ENCODE measurements at regions not wholly inside any gene's neighbourhood (a gene's known extent, or its start where the extent isn't known, plus 50 kb on each side); places are given as distances from the start of the nearest gene placed in this dataset.
A peak's percentile ranks its signal among the peaks of the same experiment; 100 is the strongest.
"Not testable (repeated sequence)": the region's sequence is repeated elsewhere in the genome, so short reads cannot be mapped to it uniquely, and the experiment has no call there.

GRCh38 chr9:22654833-22655232 is 208.2 kb downstream of the DMRTA1 start:
- DNase-seq (ENCODE audit: low spot score): no peak
- no peaks in the 10 kb centered on the region for H4K20me1 ChIP-seq (ENCODE audit: insufficient read depth, low read length)
- TF ChIP-seq EZH2phosphoT487 (IDR thresholded peaks at IDR 0.05; ENCODE audit: borderline replicate concordance, low read depth, low read length): no peak
- TF ChIP-seq, protein P1, sequence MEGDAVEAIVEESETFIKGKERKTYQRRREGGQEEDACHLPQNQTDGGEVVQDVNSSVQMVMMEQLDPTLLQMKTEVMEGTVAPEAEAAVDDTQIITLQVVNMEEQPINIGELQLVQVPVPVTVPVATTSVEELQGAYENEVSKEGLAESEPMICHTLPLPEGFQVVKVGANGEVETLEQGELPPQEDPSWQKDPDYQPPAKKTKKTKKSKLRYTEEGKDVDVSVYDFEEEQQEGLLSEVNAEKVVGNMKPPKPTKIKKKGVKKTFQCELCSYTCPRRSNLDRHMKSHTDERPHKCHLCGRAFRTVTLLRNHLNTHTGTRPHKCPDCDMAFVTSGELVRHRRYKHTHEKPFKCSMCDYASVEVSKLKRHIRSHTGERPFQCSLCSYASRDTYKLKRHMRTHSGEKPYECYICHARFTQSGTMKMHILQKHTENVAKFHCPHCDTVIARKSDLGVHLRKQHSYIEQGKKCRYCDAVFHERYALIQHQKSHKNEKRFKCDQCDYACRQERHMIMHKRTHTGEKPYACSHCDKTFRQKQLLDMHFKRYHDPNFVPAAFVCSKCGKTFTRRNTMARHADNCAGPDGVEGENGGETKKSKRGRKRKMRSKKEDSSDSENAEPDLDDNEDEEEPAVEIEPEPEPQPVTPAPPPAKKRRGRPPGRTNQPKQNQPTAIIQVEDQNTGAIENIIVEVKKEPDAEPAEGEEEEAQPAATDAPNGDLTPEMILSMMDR (conservative IDR thresholded peaks at IDR 0.05; ENCODE audit: low read length): no peak
- no peak overlapping the region for H3K27ac ChIP-seq (ENCODE audit: low read depth, low read length, poor library complexity, severe bottlenecking)
- no peak overlapping the region for H3K4me2 ChIP-seq (ENCODE audit: low read length)
- H3K9me2 ChIP-seq (ENCODE audit: insufficient read depth, low read length): no peaks in the 10 kb centered on the region
- ChIA-PET POLR2A (interaction anchor here (0.5 to 1.7 kb wide), 7 partner anchors 14 to 1025 kb away, joined by 3 to 5 read pairs (median 3); no protein-coding TSS in a partner anchor), CTCF (ENCODE audit: unreplicated experiment) (no interaction called here)
- no peaks in the 10 kb centered on the region for H3K9me3 ChIP-seq (ENCODE audit: low read length)
- no peak overlapping the region for H3K4me3 ChIP-seq (ENCODE audit: low read depth, low read length, poor library complexity, severe bottlenecking)
- H3K79me2 ChIP-seq (ENCODE audit: insufficient read depth, low read depth, low read length): no peaks in the 10 kb centered on the region
- intact Hi-C loops (cut with micrococcal nuclease; ENCODE audit: unreplicated experiment): loop anchor here (10.0 kb wide), 1 partner anchor 180 kb away; no protein-coding TSS in a partner anchor
- H2AFZ ChIP-seq (ENCODE audit: low read length): peak overlapping the region; percentile 45; the same call in 1 of the 2 replicates
- BruUV-seq (replicated peaks): no TSS peak
- H3K36me3 ChIP-seq (ENCODE audit: insufficient read depth, low read length): no peaks in the 10 kb centered on the region
- H3K4me1 ChIP-seq (ENCODE audit: insufficient read depth, low read length, poor library complexity, severe bottlenecking): peaks cover 7% of the 10 kb centered on the region

DNA sequence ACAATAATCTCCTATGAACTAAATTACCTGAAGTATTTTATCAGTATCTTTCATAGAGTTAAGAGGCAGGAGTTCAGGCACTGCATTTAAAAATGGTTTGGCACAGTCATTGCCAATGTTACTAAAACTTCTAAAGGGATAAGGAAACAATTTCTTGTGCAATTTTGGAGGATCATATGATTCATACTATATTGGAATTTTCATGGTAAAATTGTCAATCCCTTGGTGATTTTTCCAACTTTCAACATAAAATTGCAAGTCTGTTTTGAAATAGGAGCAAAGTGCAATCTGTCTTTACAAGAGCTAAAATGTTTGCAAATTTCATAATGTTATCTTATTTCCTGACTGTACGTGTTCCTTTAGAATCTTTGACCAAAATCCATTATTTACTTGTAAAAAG is 211.1 kb downstream of the DMRTA1 start:
- H2AFZ ChIP-seq (ENCODE audit: low read length): no peak overlapping the region; the same call in 1 of the 2 replicates
- CTCF ChIA-PET (ENCODE audit: unreplicated experiment): no interaction called here

DNA sequence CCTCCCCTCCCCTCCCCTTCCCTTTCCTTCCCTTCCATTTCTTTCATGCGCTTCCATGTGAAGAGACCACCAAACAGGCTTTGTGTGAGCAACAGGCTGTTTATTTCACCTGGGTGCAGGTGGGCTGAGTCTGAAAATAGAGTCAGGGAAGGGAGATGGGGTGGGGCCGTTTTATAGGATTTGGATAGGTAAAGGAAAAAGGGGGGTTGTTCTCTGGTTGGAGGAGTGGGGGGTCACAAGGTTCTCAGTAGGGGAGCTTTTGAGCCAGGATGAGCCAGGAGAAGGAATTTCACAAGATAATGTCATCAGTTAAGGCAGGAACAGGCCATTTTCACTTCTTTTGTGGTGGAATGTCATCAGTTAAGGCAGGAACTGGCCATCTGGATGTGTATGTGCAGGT is 211.9 kb downstream of the DMRTA1 start:
- H3K9me3 ChIP-seq (ENCODE audit: low read length); H3K9me2 ChIP-seq (ENCODE audit: insufficient read depth, low read length); DNase-seq (ENCODE audit: low spot score); H3K36me3 ChIP-seq (ENCODE audit: insufficient read depth, low read length); H3K27ac ChIP-seq (ENCODE audit: low read depth, low read length, poor library complexity, severe bottlenecking); H4K20me1 ChIP-seq (ENCODE audit: insufficient read depth, low read length); BruUV-seq (replicated peaks); H3K4me3 ChIP-seq (ENCODE audit: low read depth, low read length, poor library complexity, severe bottlenecking); H2AFZ ChIP-seq (ENCODE audit: low read length); H3K4me1 ChIP-seq (ENCODE audit: insufficient read depth, low read length, poor library complexity, severe bottlenecking); H3K79me2 ChIP-seq (ENCODE audit: insufficient read depth, low read depth, low read length); H3K4me2 ChIP-seq (ENCODE audit: low read length); CTCF ChIA-PET (ENCODE audit: unreplicated experiment): not testable (repeated sequence)
- POLR2A ChIA-PET: interaction anchor here (0.9 to 1.0 kb wide), 2 partner anchors 13 to 775 kb away, joined by 3 read pairs; no protein-coding TSS in a partner anchor
- intact Hi-C loops (cut with micrococcal nuclease; ENCODE audit: unreplicated experiment): loop anchor here (10.0 kb wide), 1 partner anchor 184 kb away; no protein-coding TSS in a partner anchor

More for the DNA sequence above, 211.1 kb downstream of the DMRTA1 start:
- no peak overlapping the region for H3K4me2 ChIP-seq (ENCODE audit: low read length)
- TF ChIP-seq EZH2phosphoT487 (IDR thresholded peaks at IDR 0.05; ENCODE audit: borderline replicate concordance, low read depth, low read length): no peak
- TF ChIP-seq, protein P1 (conservative IDR thresholded peaks at IDR 0.05; ENCODE audit: low read length): no peak
- BruUV-seq (replicated peaks): no TSS peak
- H3K79me2 ChIP-seq (ENCODE audit: insufficient read depth, low read depth, low read length): no peaks in the 10 kb centered on the region
- no peak for DNase-seq (ENCODE audit: low spot score)
- H3K4me1 ChIP-seq (ENCODE audit: insufficient read depth, low read length, poor library complexity, severe bottlenecking): peaks cover 7% of the 10 kb centered on the region
- no peaks in the 10 kb centered on the region for H3K9me3 ChIP-seq (ENCODE audit: low read length)
- POLR2A ChIA-PET: no interaction called here
- H3K4me3 ChIP-seq (ENCODE audit: low read depth, low read length, poor library complexity, severe bottlenecking): no peak overlapping the region
- no peaks in the 10 kb centered on the region for H4K20me1 ChIP-seq (ENCODE audit: insufficient read depth, low read length)
- no peaks in the 10 kb centered on the region for H3K36me3 ChIP-seq (ENCODE audit: insufficient read depth, low read length)
- no peaks in the 10 kb centered on the region for H3K9me2 ChIP-seq (ENCODE audit: insufficient read depth, low read length)
- intact Hi-C loops (cut with micrococcal nuclease; ENCODE audit: unreplicated experiment): loop anchor here (10.0 kb wide), 1 partner anchor 183 kb away; no protein-coding TSS in a partner anchor
- no peak overlapping the region for H3K27ac ChIP-seq (ENCODE audit: low read depth, low read length, poor library complexity, severe bottlenecking)

Data from OCI-LY7 (cell line).